K562 (cell line): ENCODE measurements at regions not wholly inside any gene's neighbourhood (a gene's known extent, or its start where the extent isn't known, plus 50 kb on each side); places are given as distances from the start of the nearest gene placed in this dataset.

ENCODE experiments used
- ATAC-seq: fragments of 200-7000 bp; cut with Tn5 transposase; 3 replicates; pipeline ENCODE4 v1.9.1; 2020; ENCODE audit warnings: moderate library complexity
- BruUV-seq: library from RNA; stranded (reverse); fragments of 400-500 nt; replicated peaks from 2 replicates; lab custom pipeline; 2021; lab: Mats Ljungman, UMichigan
- CTCF ChIA-PET: fragments of 300-600 bp; formaldehyde crosslinking; extraction: SDS; loops from one replicate; lab custom pipeline; 2021; ENCODE audit warnings: low intra/inter-chr PET ratio; lab: Yijun Ruan, JAX
- POLR2A ChIA-PET: fragments of 300-600, 350-650 bp; sonication (Branson Sonifier 250); formaldehyde crosslinking; extraction: SDS; loops from one replicate; lab custom pipeline; 2021; ENCODE audit warnings: antibody characterized with exemption, inconsistent platforms; lab: Yijun Ruan, JAX
- DNase-seq, 4 experiments: peaks; one replicate each; pipeline versions ENCODE4 v3.0.0 to v3.0.0-alpha.2; 2011 to 2018; ENCODE audit warnings: low spot score in 3 of 4, mixed read lengths in 3 of 4; ENCODE audit errors: extremely low read depth in 1 of 4
- FAIRE-seq: peaks from 2 replicates; lab custom pipeline; 2011; peaks lifted over from hg19 to GRCh38; lab: Jason Lieb, UNC
- H2AFZ ChIP-seq: 2 replicates; pipeline ENCODE4 v1.6.0; 2011; ENCODE audit warnings: low read depth, low read length, control low read depth, inconsistent platforms
- H3K27ac ChIP-seq: fragments of 200-600 bp; 3 replicates; pipeline ENCODE4 v1.8.0; 2011; ENCODE audit warnings: low read depth, mild to moderate bottlenecking, control low read depth, inconsistent platforms, low read length, moderate library complexity, mixed read lengths; ENCODE audit errors: extremely low read depth
- H3K27me3 ChIP-seq, 2 experiments: fragments of 300-600 bp in 1 of 2; 2 replicates in 1 of 2; 3 replicates in 1 of 2; pipeline versions ENCODE4 v1.6.0 to v1.8.0; 2011; ENCODE audit warnings: inconsistent platforms in 2 of 2, low read length in 2 of 2, mild to moderate bottlenecking in 1 of 2, mixed read lengths in 1 of 2, moderate library complexity in 1 of 2; ENCODE audit not compliant: control insufficient read depth in 2 of 2, insufficient read depth in 2 of 2
- H3K36me3 ChIP-seq: fragments of 300-600 bp; 3 replicates; pipeline ENCODE4 v1.8.0; 2011; ENCODE audit warnings: mild to moderate bottlenecking, low read length, inconsistent platforms; ENCODE audit not compliant: control insufficient read depth, insufficient read depth
- H3K4me1 ChIP-seq, 2 experiments: fragments of 200-600 bp in 1 of 2; replicated peaks in 1 of 2; 2 replicates in 1 of 2; 3 replicates in 1 of 2; pipeline versions ENCODE4 v1.5.1 to v1.8.0; 2011; ENCODE audit warnings: inconsistent platforms in 2 of 2, low read length in 2 of 2, mild to moderate bottlenecking in 1 of 2, mixed read lengths in 1 of 2, moderate library complexity in 1 of 2; ENCODE audit not compliant: control insufficient read depth in 2 of 2, insufficient read depth in 2 of 2
- H3K4me2 ChIP-seq: 2 replicates; pipeline ENCODE4 v1.6.1; 2011; ENCODE audit warnings: low read length, control low read depth, inconsistent platforms, mixed read lengths; ENCODE audit not compliant: insufficient read depth
- H3K4me3 ChIP-seq: fragments of 200-600 bp; sonication (generic), shearing (Covaris generic); 2 replicates; pipeline ENCODE4 v1.5.1; 2016; ENCODE audit warnings: control low read depth, inconsistent platforms
- H3K79me2 ChIP-seq: fragments of 200-600 bp; 3 replicates; pipeline ENCODE4 v1.8.0; 2011; ENCODE audit warnings: low read length, inconsistent platforms; ENCODE audit not compliant: control insufficient read depth, insufficient read depth
- H3K9ac ChIP-seq, 2 experiments: 2 replicates each; pipeline versions ENCODE4 v1.6.0 to v1.6.1; 2011; ENCODE audit warnings: low read depth in 2 of 2, low read length in 2 of 2, control low read depth in 1 of 2, inconsistent platforms in 1 of 2, mild to moderate bottlenecking in 1 of 2, mixed read lengths in 1 of 2; ENCODE audit not compliant: insufficient read depth in 1 of 2
- H3K9me1 ChIP-seq: one replicate; pipeline ENCODE4 v1.6.0; 2011; ENCODE audit warnings: inconsistent platforms, mild to moderate bottlenecking, low read length, moderate library complexity; ENCODE audit not compliant: control insufficient read depth, insufficient read depth
- H3K9me3 ChIP-seq: replicated peaks from 2 replicates; pipeline ENCODE4 v1.5.1; 2011; ENCODE audit warnings: low read depth, low read length, inconsistent platforms; ENCODE audit not compliant: control insufficient read depth, insufficient read depth
- H4K20me1 ChIP-seq: replicated peaks from 2 replicates; pipeline ENCODE4 v1.6.1; 2011; ENCODE audit warnings: low read length, inconsistent platforms, mixed read lengths; ENCODE audit not compliant: control insufficient read depth, insufficient read depth
- CLOCK ChIP-seq: fragments of 250-450 bp; sonication (Bioruptor Pico); IDR thresholded peaks from 2 replicates; pipeline ENCODE4 v1.4.0; 2020; ENCODE audit warnings: mild to moderate bottlenecking, moderate library complexity, borderline replicate concordance
- CREB3 ChIP-seq: fragments of 450-650 bp; conservative IDR thresholded peaks from 2 replicates; pipeline ENCODE4 v1.6.1; 2016; ENCODE audit warnings: missing genetic modification characterization, low read depth, mild to moderate bottlenecking, missing compliant biosample characterization, moderate library complexity
- GTF2E2 ChIP-seq: fragments of 200-800 bp; sonication (Bioruptor generic); IDR thresholded peaks from 2 replicates; pipeline ENCODE4 v1.6.1; 2016; ENCODE audit warnings: missing genetic modification characterization, missing compliant biosample characterization
- KDM5B ChIP-seq: fragments of 200-600 bp; sonication (generic); IDR thresholded peaks from 2 replicates; pipeline ENCODE4 v1.6.1; 2012; ENCODE audit warnings: low read depth, mild to moderate bottlenecking, moderate library complexity, low read length, control low read depth, inconsistent platforms; ENCODE audit not compliant: insufficient replicate concordance
- NFE2 ChIP-seq: IDR thresholded peaks from 2 replicates; pipeline ENCODE4 v1.6.1; 2014; ENCODE audit warnings: antibody characterized with exemption, low read depth
- NFXL1 ChIP-seq: fragments of 450-650 bp; formaldehyde crosslinking; IDR thresholded peaks from 2 replicates; pipeline ENCODE4 v1.4.0; 2021; ENCODE audit warnings: mild to moderate bottlenecking
- POU5F1 ChIP-seq: fragments of 150-350 bp; IDR thresholded peaks from 2 replicates; pipeline ENCODE4 v1.6.1; 2014; ENCODE audit warnings: borderline replicate concordance, low read length, low read depth, mild to moderate bottlenecking; ENCODE audit not compliant: partially characterized antibody
- SMARCB1 ChIP-seq: IDR thresholded peaks from 2 replicates; pipeline ENCODE4 v1.6.1; 2011; ENCODE audit warnings: improper control_type of control experiment, low read depth; ENCODE audit not compliant: insufficient read length
- SMC3 ChIP-seq: conservative IDR thresholded peaks from 2 replicates; pipeline ENCODE4 v1.6.1; 2011; ENCODE audit warnings: low read depth, low read length, improper control_type of control experiment; ENCODE audit not compliant: insufficient read depth
- ZEB2 ChIP-seq: fragments of 450-650 bp; IDR thresholded peaks from 2 replicates; pipeline ENCODE4 v1.6.1; 2016
- ZNF146 ChIP-seq: IDR thresholded peaks from one replicate; pipeline ENCODE4 v1.6.1; 2018; ENCODE audit warnings: missing compliant biosample characterization; ENCODE audit not compliant: unreplicated experiment
- ZNF512 ChIP-seq: IDR thresholded peaks from 2 replicates; pipeline ENCODE4 v1.6.1; 2016; ENCODE audit warnings: missing genetic modification characterization, missing compliant biosample characterization
- ZNF655 ChIP-seq: fragments of 250-450 bp; sonication (Bioruptor Pico); IDR thresholded peaks from 2 replicates; pipeline ENCODE4 v1.5.0; 2021
- WGBS: fragments of 100-300 bp; shearing (Covaris generic); methylation state at CpG from one replicate; pipeline ENCODE4 v1.1.6; 2016; ENCODE audit warnings: low coverage, mixed read lengths; ENCODE audit not compliant: insufficient coverage; ENCODE audit errors: missing lambda C conversion rate; 5-methylcytosine and 5-hydroxymethylcytosine counted together
- in situ Hi-C: fragments of 300-500 bp; cut with MboI; formaldehyde crosslinking; loops from 4 replicates; pipeline ENCODE4 v1.15.0; 2018; ENCODE audit warnings: inconsistent platforms, mixed read lengths
- intact Hi-C: fragments of 100-400 bp; cut with micrococcal nuclease; formaldehyde crosslinking; loops from 2 replicates; pipeline ENCODE4 v1.14.2; 2022

- DNase-seq: no peak
- ATAC-seq: no peak
- TF ChIP-seq CREB3 (tag) (no peak), NFXL1 (CRISPR knock-in tag) (no peak), KDM5B (no peak), ZNF655 (CRISPR knock-in tag) (no peak), CLOCK (CRISPR knock-in tag) (no peak), POU5F1 (no peak), ZEB2 (no peak), NFE2 (no peak), SMC3 (no peak), ZNF512 (tag) (no peak), GTF2E2 (tag) (no peak), SMARCB1 (no peak), ZNF146 (CRISPR knock-in tag) (no peak)
- no peaks in the 10 kb centered on the region for H4K20me1 ChIP-seq
- no TSS peak for BruUV-seq
- H3K27me3 ChIP-seq: no peaks in the 10 kb centered on the region
- no peak overlapping the region for H3K4me2 ChIP-seq
- intact Hi-C loops (no loop called here), in situ Hi-C loops (no loop called here)
- POLR2A ChIA-PET: interaction anchor here (1.0 kb wide), 1 partner anchor 12 kb away, joined by 3 read pairs; no protein-coding TSS in a partner anchor
- H3K27ac ChIP-seq: no peak overlapping the region
- H3K79me2 ChIP-seq: no peaks in the 10 kb centered on the region
- H3K4me1 ChIP-seq: no peaks in the 10 kb centered on the region; a peak in 1 of 5 replicates
- no peak for FAIRE-seq
- no peaks in the 10 kb centered on the region for H3K36me3 ChIP-seq
- 48% methylated on average over 4 of the region's 4 CpGs for WGBS
- no peak overlapping the region for H3K4me3 ChIP-seq
- no peak overlapping the region for H3K9ac ChIP-seq
- H2AFZ ChIP-seq: no peak overlapping the region
- H3K9me3 ChIP-seq: no peaks in the 10 kb centered on the region
- no peaks in the 10 kb centered on the region for H3K9me1 ChIP-seq
- CTCF ChIA-PET: interaction anchor here (0.6 kb wide), 1 partner anchor 149 kb away, joined by 3 read pairs; no protein-coding TSS in a partner anchor
Observed at GRCh38 chr7:12984117-12984516, 296.7 kb downstream of the ARL4A start.
